ENCODE measurements at regions not wholly inside any gene's neighbourhood (a gene's known extent, or its start where the extent isn't known, plus 50 kb on each side); places are given as distances from the start of the nearest gene placed in this dataset.

DNA sequence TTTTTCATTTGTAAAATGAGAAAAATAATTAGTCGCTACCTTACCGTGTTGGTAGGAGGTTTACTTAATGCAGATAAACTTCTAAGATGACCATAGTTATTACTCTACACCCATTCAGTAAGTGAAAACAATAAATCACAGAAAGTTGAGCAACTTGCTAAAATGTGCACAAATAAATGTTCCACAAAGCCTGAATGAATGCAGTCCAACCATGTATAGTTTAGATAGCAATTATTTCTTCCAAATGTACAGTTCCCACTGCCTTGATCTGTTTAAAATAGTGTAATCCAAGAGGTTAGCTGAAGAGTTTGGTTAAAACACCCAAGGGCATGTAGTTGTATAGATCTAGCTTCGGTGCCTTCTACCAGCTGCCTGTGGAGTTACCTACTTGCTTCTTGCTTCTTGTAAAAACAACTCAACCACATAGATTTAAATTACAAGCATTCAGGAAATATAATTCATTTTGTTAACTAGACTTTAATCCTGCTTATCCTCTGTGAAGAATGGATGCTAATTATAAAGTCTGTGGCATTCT is 106.3 kb upstream of the CARD18 start:
- TF ChIP-seq TEAD4 (IDR thresholded peaks at IDR 0.05) (no peak), NFIC (IDR thresholded peaks at IDR 0.05) (no peak), TAF1 (IDR thresholded peaks at IDR 0.05; ENCODE audit: low read depth) (no peak), CEBPB (IDR thresholded peaks at IDR 0.05) (no peak), YY1 (IDR thresholded peaks at IDR 0.05; ENCODE audit: low read depth) (no peak)
